ENCODE measurements at regions not wholly inside any gene's neighbourhood (a gene's known extent, or its start where the extent isn't known, plus 50 kb on each side); places are given as distances from the start of the nearest gene placed in this dataset.

DNA sequence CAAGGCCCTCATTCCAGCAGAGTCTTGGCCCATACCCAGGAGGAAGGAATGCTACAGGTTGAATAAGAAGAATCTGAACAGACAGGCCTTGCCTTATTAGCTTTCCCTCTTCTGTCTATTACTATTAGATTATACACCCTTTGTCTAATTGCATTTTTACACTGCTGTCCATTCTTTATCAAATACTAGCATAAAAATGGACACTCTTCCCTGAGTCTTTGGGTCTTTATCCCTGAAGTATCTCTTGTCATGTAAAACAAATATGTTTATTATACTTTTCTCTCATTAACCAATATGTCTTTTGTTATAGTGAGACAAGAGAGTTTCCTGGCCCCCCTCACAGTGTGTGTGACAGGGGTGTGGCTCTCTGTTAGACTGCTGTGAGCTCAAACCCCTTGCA is 897.4 kb upstream of the SEL1L start:
- TF ChIP-seq POLR2AphosphoS5 (IDR thresholded peaks at IDR 0.05; ENCODE audit: borderline replicate concordance, low read depth, low read length) (no peak), EZH2 (IDR thresholded peaks at IDR 0.05) (no peak)
